HepG2 (cell line): ENCODE measurements at regions not wholly inside any gene's neighbourhood (a gene's known extent, or its start where the extent isn't known, plus 50 kb on each side); places are given as distances from the start of the nearest gene placed in this dataset.

Source experiments
- ATAC-seq: fragments of 200-7000 bp; cut with Tn5 transposase; 3 replicates; pipeline ENCODE4 v1.9.1; 2020; ENCODE audit warnings: mild to moderate bottlenecking, moderate library complexity
- BruUV-seq: library from RNA; stranded (reverse); fragments of 400-500 nt; replicated peaks from 2 replicates; lab custom pipeline; 2021; lab: Mats Ljungman, UMichigan
- CTCF ChIA-PET: fragments of 300-600 bp; formaldehyde crosslinking; extraction: SDS; loops from one replicate; lab custom pipeline; 2021; ENCODE audit warnings: low total read pairs, inconsistent platforms, low intra/inter-chr PET ratio; lab: Yijun Ruan, JAX
- POLR2A ChIA-PET: fragments of 350-600 bp; sonication (Branson Sonifier 250); formaldehyde crosslinking; loops from one replicate; lab custom pipeline; 2020; ENCODE audit warnings: antibody characterized with exemption, inconsistent platforms; lab: Yijun Ruan, JAX
- DNase-seq: peaks from one replicate; pipeline ENCODE4 v3.0.0-alpha.2; 2015; ENCODE audit warnings: low spot score
- FAIRE-seq: peaks from 3 replicates; lab custom pipeline; 2011; peaks lifted over from hg19 to GRCh38; lab: Jason Lieb, UNC
- H2AFZ ChIP-seq: one replicate; pipeline ENCODE4 v1.6.1; 2011; ENCODE audit warnings: low read length, inconsistent platforms
- H3K27ac ChIP-seq: fragments of 300-600 bp; 3 replicates; pipeline ENCODE4 v1.8.0; 2011; ENCODE audit warnings: mixed run types, mild to moderate bottlenecking, mixed read lengths, low read length, inconsistent platforms; ENCODE audit not compliant: insufficient read depth; ENCODE audit errors: extremely low read length
- H3K27me3 ChIP-seq, 2 experiments: fragments of 200-600 bp in 1 of 2; 2 replicates in 1 of 2; 3 replicates in 1 of 2; pipeline versions ENCODE4 v1.6.0 to v1.8.0; 2011; ENCODE audit warnings: low read length in 2 of 2, mild to moderate bottlenecking in 2 of 2, moderate library complexity in 2 of 2, inconsistent platforms in 1 of 2; ENCODE audit not compliant: insufficient read depth in 2 of 2, control insufficient read depth in 1 of 2
- H3K36me3 ChIP-seq, 2 experiments: fragments of 200-600 bp in 1 of 2; replicated peaks in 1 of 2; 2 replicates in 1 of 2; 3 replicates in 1 of 2; pipeline versions ENCODE4 v1.5.1 to v1.8.0; 2011; ENCODE audit warnings: low read length in 2 of 2, inconsistent platforms in 1 of 2; ENCODE audit not compliant: insufficient read depth in 2 of 2, control insufficient read depth in 1 of 2
- H3K4me1 ChIP-seq: 2 replicates; pipeline ENCODE4 v1.5.1; 2012; ENCODE audit warnings: low read length, inconsistent platforms; ENCODE audit not compliant: insufficient read depth
- H3K4me2 ChIP-seq: 2 replicates; pipeline ENCODE4 v1.6.0; 2011; ENCODE audit warnings: low read depth, low read length, inconsistent platforms
- H3K4me3 ChIP-seq, 3 experiments: fragments of 200-600 bp in 1 of 3; sonication (generic), shearing (Covaris generic) in 1 of 3; replicated peaks in 1 of 3; 2 replicates each; pipeline ENCODE4 v1.5.1; 2011 to 2016; ENCODE audit warnings: low read length in 3 of 3, inconsistent platforms in 2 of 3, low read depth in 2 of 3, mild to moderate bottlenecking in 2 of 3, control low read depth in 1 of 3, mixed read lengths in 1 of 3; ENCODE audit not compliant: insufficient read depth in 1 of 3
- H3K79me2 ChIP-seq: one replicate; pipeline ENCODE4 v1.6.1; 2011; ENCODE audit warnings: low read length, inconsistent platforms; ENCODE audit not compliant: insufficient read depth
- H3K9ac ChIP-seq: 2 replicates; pipeline ENCODE4 v1.6.0; 2011; ENCODE audit warnings: mild to moderate bottlenecking, low read depth, low read length, inconsistent platforms; ENCODE audit not compliant: insufficient read depth
- H3K9me3 ChIP-seq: 2 replicates; pipeline ENCODE4 v1.5.1; 2012; ENCODE audit warnings: mild to moderate bottlenecking, low read length
- H4K20me1 ChIP-seq: 2 replicates; pipeline ENCODE4 v1.6.0; 2011; ENCODE audit warnings: inconsistent platforms, mild to moderate bottlenecking, low read length, moderate library complexity; ENCODE audit not compliant: insufficient read depth
- ATF7 ChIP-seq, 2 experiments: fragments of 450-650 bp in 1 of 2; sonication (generic) in 1 of 2; formaldehyde crosslinking in 1 of 2; IDR thresholded peaks; 2 replicates each; pipeline versions ENCODE4 v1.4.0 to v1.6.1; 2016 to 2020; ENCODE audit warnings: antibody characterized with exemption in 1 of 2, mild to moderate bottlenecking in 1 of 2, missing genetic modification reagents in 1 of 2
- CEBPB ChIP-seq: IDR thresholded peaks from 2 replicates; pipeline ENCODE4 v1.6.1; 2011; ENCODE audit warnings: low read depth, low read length, improper control_type of control experiment, borderline replicate concordance
- KDM4B ChIP-seq: sonication (generic); formaldehyde crosslinking; IDR thresholded peaks from 2 replicates; pipeline ENCODE4 v1.4.0; 2020; ENCODE audit warnings: missing genetic modification reagents
- NFE2L2 ChIP-seq: fragments of 150-350 bp; IDR thresholded peaks from 2 replicates; pipeline ENCODE4 v1.6.1; 2014; ENCODE audit warnings: low read length
- PAF1 ChIP-seq: IDR thresholded peaks from 2 replicates; pipeline ENCODE4 v1.6.1; 2016; ENCODE audit warnings: missing genetic modification reagents, missing compliant biosample characterization
- SAP130 ChIP-seq: IDR thresholded peaks from 2 replicates; pipeline ENCODE4 v1.6.1; 2016; ENCODE audit warnings: low read depth
- ZNF547 ChIP-seq: sonication (generic); formaldehyde crosslinking; IDR thresholded peaks from 2 replicates; pipeline ENCODE4 v1.5.1; 2020; ENCODE audit warnings: mild to moderate bottlenecking, missing genetic modification reagents
- ZNF782 ChIP-seq: sonication (generic); formaldehyde crosslinking; IDR thresholded peaks from 2 replicates; pipeline ENCODE4 v1.4.0; 2020; ENCODE audit warnings: missing genetic modification reagents, mild to moderate bottlenecking, borderline replicate concordance
- WGBS: methylation state at CpG from one replicate; pipeline ENCODE4 v1.1.6; 2017; ENCODE audit warnings: low lambda C conversion rate; 5-methylcytosine and 5-hydroxymethylcytosine counted together
- in situ Hi-C: cut with HindIII; loops from 2 replicates; pipeline ENCODE4 v1.10.0; 2017; ENCODE audit warnings: low pct_unique_long_range_greater_than_20kb; ENCODE audit not compliant: extremely low pct_ligation_motif_present
- intact Hi-C: fragments of 100-400 bp; cut with micrococcal nuclease; formaldehyde crosslinking; loops from one replicate; pipeline ENCODE4 v1.10.0; 2022; ENCODE audit not compliant: unreplicated experiment
- TF ChIP-seq, protein P1 (sequence below): IDR thresholded peaks from 2 replicates; pipeline ENCODE4 v1.6.1; 2016; ENCODE audit warnings: missing genetic modification reagents, missing compliant biosample characterization

DNA sequence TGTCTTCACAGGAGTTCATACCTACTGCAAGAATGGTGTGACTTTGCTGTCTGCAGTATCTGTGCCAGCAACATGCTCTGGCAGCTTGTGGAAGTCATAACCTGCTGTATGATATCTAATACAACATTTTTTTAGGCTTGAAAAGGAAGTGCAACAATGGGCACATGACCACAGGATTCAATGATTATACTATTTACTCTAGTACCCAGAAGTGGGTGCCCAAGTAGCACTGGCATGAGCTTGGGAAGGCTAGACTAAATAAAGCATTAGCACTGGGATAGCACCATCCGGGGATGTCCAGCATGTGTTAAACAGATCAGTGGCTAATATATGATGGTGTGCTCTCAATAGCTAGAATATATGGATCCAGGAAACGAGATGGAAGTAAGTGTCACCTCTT is 98.6 kb upstream of the PDE4B start:
- intact Hi-C loops = no loop called here

DNA sequence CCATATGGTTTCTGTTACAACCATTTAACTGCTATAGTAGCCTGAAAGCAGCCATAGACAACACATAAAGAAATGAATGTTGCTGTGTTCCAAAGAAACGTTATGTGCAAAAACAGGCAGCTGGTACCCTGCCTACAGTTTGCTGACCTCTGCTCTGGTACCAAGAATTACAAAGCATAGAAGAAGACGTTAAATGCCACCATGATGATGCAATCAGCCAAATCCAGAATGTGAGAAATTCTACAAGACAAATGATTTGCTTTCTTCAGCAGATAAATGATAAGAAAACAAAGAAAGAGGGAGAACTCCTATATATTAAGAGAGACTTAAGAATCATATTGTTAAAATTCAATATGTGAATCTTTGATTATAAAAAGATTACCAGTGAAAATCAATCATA is 97.8 kb upstream of the PDE4B start:
- Histone ChIP-seq H3K27ac (no peak overlapping the region), H3K9me3 (no peaks in the 10 kb centered on the region), H3K36me3 (no peaks in the 10 kb centered on the region), H2AFZ (no peak overlapping the region), H3K9ac (no peak overlapping the region), H3K27me3 (peaks cover 0 to 4% of the 10 kb centered on the region in 2 experiments; a peak in 2 of 5 replicates), H3K4me1 (peaks cover 6% of the 10 kb centered on the region; the same call in 1 of the 2 replicates), H4K20me1 (no peaks in the 10 kb centered on the region), H3K79me2 (no peaks in the 10 kb centered on the region), H3K4me2 (no peak overlapping the region), H3K4me3 (no peak overlapping the region)
- 0 out of 2 replicates have a peak, but pooled peaks have one; percentile 26 for TF ChIP-seq ATF7 (IDR thresholded peaks at IDR 0.05)
- TF ChIP-seq ATF7 (CRISPR knock-in tag; IDR thresholded peaks at IDR 0.05) = no peak
- TF ChIP-seq CEBPB = peak; percentile 42; the same call in 1 of the 2 replicates
- TF ChIP-seq NFE2L2 = no peak
- no peak for TF ChIP-seq PAF1 (CRISPR knock-in tag)
- WGBS = 2% methylated on average over 2 of the region's 2 CpGs
- CTCF ChIA-PET = no interaction called here
- in situ Hi-C loops (loop anchor here (25.0 kb wide), 1 partner anchor 258 kb away; no protein-coding TSS in a partner anchor), intact Hi-C loops (no loop called here)
- DNase-seq (no peak), ATAC-seq (no peak), FAIRE-seq (no peak)
- POLR2A ChIA-PET = no interaction called here
- BruUV-seq = no TSS peak

More for the DNA sequence above, 98.6 kb upstream of the PDE4B start:
- Histone ChIP-seq H2AFZ (no peak overlapping the region), H3K9ac (no peak overlapping the region), H3K4me1 (peaks cover 11% of the 10 kb centered on the region), H3K27ac (no peak overlapping the region), H3K36me3 (no peaks in the 10 kb centered on the region), H3K4me3 (no peak overlapping the region), H4K20me1 (no peaks in the 10 kb centered on the region), H3K9me3 (no peaks in the 10 kb centered on the region), H3K27me3 (peaks cover 0 to 8% of the 10 kb centered on the region in 2 experiments; a peak in 2 of 5 replicates), H3K4me2 (no peak overlapping the region), H3K79me2 (no peaks in the 10 kb centered on the region)
- FAIRE-seq (no peak), DNase-seq (no peak), ATAC-seq (no peak)
- in situ Hi-C loops = loop anchor here (25.0 kb wide), 1 partner anchor 257 kb away; no protein-coding TSS in a partner anchor
- WGBS = 39% methylated on average over 2 of the region's 2 CpGs
- POLR2A ChIA-PET = no interaction called here
- CTCF ChIA-PET = no interaction called here
- TF ChIP-seq KDM4B (CRISPR knock-in tag) (no peak), ZNF782 (CRISPR knock-in tag) (no peak), ZNF547 (CRISPR knock-in tag) (no peak), SAP130 (CRISPR knock-in tag) (no peak)
- TF ChIP-seq, protein P1, sequence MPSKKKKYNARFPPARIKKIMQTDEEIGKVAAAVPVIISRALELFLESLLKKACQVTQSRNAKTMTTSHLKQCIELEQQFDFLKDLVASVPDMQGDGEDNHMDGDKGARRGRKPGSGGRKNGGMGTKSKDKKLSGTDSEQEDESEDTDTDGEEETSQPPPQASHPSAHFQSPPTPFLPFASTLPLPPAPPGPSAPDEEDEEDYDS (CRISPR knock-in tag) = no peak
- BruUV-seq = no TSS peak
